ENCODE measurements at regions not wholly inside any gene's neighbourhood (a gene's known extent, or its start where the extent isn't known, plus 50 kb on each side); places are given as distances from the start of the nearest gene placed in this dataset.

GRCh38 chr1:56330391-56331026 lies 248.9 kb downstream of the PLPP3 start:
- Histone ChIP-seq H3K4ac (ENCODE audit: low read length) (no peak overlapping the region), H2BK5ac (ENCODE audit: low read length) (no peak overlapping the region), H3K36me3 (replicated peaks in 1 of 2; ENCODE audit: control insufficient read depth in 2 of 2, insufficient read depth in 2 of 2, low read length in 2 of 2) (no peaks in the 10 kb centered on the region), H3K79me1 (ENCODE audit: low read depth, low read length) (no peaks in the 10 kb centered on the region), H3K9me3 (replicated peaks in 1 of 2; ENCODE audit: control insufficient read depth in 2 of 2, insufficient read depth in 1 of 2, low read depth in 1 of 2, low read length in 2 of 2) (no peaks in the 10 kb centered on the region), H3K9ac (ENCODE audit: low read depth, low read length, poor library complexity) (no peak overlapping the region), H3K27ac (replicated peaks; ENCODE audit: low read length) (no peak overlapping the region), H3K4me1 (ENCODE audit: control insufficient read depth in 2 of 2, insufficient read depth in 1 of 2, low read depth in 1 of 2, low read length in 2 of 2) (peaks cover 6 to 7% of the 10 kb centered on the region in 2 donors), H4K8ac (ENCODE audit: low read depth, low read length) (no peak overlapping the region), H2BK12ac (ENCODE audit: low read length) (no peak overlapping the region), H3K4me3 (ENCODE audit: low read length in 2 of 2) (no peak overlapping the region), H2BK15ac (ENCODE audit: low read length) (no peak overlapping the region), H3K23ac (ENCODE audit: low read depth, low read length, poor library complexity) (no peak overlapping the region), H3K27me3 (ENCODE audit: control insufficient read depth in 3 of 3, insufficient read depth in 3 of 3, low read depth in 1 of 3, low read length in 3 of 3) (no peaks in the 10 kb centered on the region), H3K4me2 (ENCODE audit: insufficient read depth, low read length, poor library complexity, severe bottlenecking) (no peak overlapping the region), H2BK120ac (ENCODE audit: low read depth, low read length) (no peak overlapping the region), H3K18ac (ENCODE audit: low read length) (no peak overlapping the region), H2AFZ (ENCODE audit: low read length) (no peak overlapping the region), H2AK5ac (ENCODE audit: low read depth, low read length) (no peak overlapping the region), H3K14ac (ENCODE audit: low read length) (no peak overlapping the region), H4K91ac (ENCODE audit: low read depth, low read length, poor library complexity) (no peak overlapping the region)
- DNase-seq (ENCODE audit: low spot score): no peak
- WGBS, 2 donors (ENCODE audit: extremely low coverage in 2 of 2, insufficient read length in 2 of 2, insufficient replicate concordance in 1 of 2): no CpG with 5 or more reads among the region's 1 CpG

GRCh38 chr1:56329970-56330369 lies 249.4 kb downstream of the PLPP3 start:
- no CpG with 5 or more reads among the region's 1 CpG for WGBS, 2 donors (ENCODE audit: extremely low coverage in 2 of 2, insufficient read length in 2 of 2, insufficient replicate concordance in 1 of 2)
- H3K4me2 ChIP-seq (ENCODE audit: insufficient read depth, low read length, poor library complexity, severe bottlenecking): no peak overlapping the region
- no peak overlapping the region for H2BK15ac ChIP-seq (ENCODE audit: low read length)
- no peak overlapping the region for H3K9ac ChIP-seq (ENCODE audit: low read depth, low read length, poor library complexity)
- H3K23ac ChIP-seq (ENCODE audit: low read depth, low read length, poor library complexity): no peak overlapping the region
- no peak overlapping the region for H4K91ac ChIP-seq (ENCODE audit: low read depth, low read length, poor library complexity)
- H3K36me3 ChIP-seq (replicated peaks in 1 of 2; ENCODE audit: control insufficient read depth in 2 of 2, insufficient read depth in 2 of 2, low read length in 2 of 2): no peaks in the 10 kb centered on the region
- H3K4me1 ChIP-seq (ENCODE audit: control insufficient read depth in 2 of 2, insufficient read depth in 1 of 2, low read depth in 1 of 2, low read length in 2 of 2): peaks cover 6 to 7% of the 10 kb centered on the region in 2 donors
- H2BK12ac ChIP-seq (ENCODE audit: low read length): no peak overlapping the region
- no peak overlapping the region for H2AFZ ChIP-seq (ENCODE audit: low read length)
- no peak overlapping the region for H2BK120ac ChIP-seq (ENCODE audit: low read depth, low read length)
- H2BK5ac ChIP-seq (ENCODE audit: low read length): no peak overlapping the region
- H4K8ac ChIP-seq (ENCODE audit: low read depth, low read length): no peak overlapping the region
- H2AK5ac ChIP-seq (ENCODE audit: low read depth, low read length): no peak overlapping the region
- no peak for DNase-seq (ENCODE audit: low spot score)
- no peaks in the 10 kb centered on the region for H3K9me3 ChIP-seq (replicated peaks in 1 of 2; ENCODE audit: control insufficient read depth in 2 of 2, insufficient read depth in 1 of 2, low read depth in 1 of 2, low read length in 2 of 2)
- H3K27me3 ChIP-seq (ENCODE audit: control insufficient read depth in 3 of 3, insufficient read depth in 3 of 3, low read depth in 1 of 3, low read length in 3 of 3): no peaks in the 10 kb centered on the region
- no peaks in the 10 kb centered on the region for H3K79me1 ChIP-seq (ENCODE audit: low read depth, low read length)
- no peak overlapping the region for H3K18ac ChIP-seq (ENCODE audit: low read length)
- no peak overlapping the region for H3K14ac ChIP-seq (ENCODE audit: low read length)
- H3K4me3 ChIP-seq (ENCODE audit: low read length in 2 of 2): no peak overlapping the region
- H3K27ac ChIP-seq (replicated peaks; ENCODE audit: low read length): no peak overlapping the region
- no peak overlapping the region for H3K4ac ChIP-seq (ENCODE audit: low read length)

- no peak for DNase-seq (ENCODE audit: low spot score)
- no peaks in the 10 kb centered on the region for H3K36me3 ChIP-seq (replicated peaks in 1 of 2; ENCODE audit: control insufficient read depth in 2 of 2, insufficient read depth in 2 of 2, low read length in 2 of 2)
- no peak overlapping the region for H3K4ac ChIP-seq (ENCODE audit: low read length)
- H2BK120ac ChIP-seq (ENCODE audit: low read depth, low read length): no peak overlapping the region
- no peak overlapping the region for H2BK12ac ChIP-seq (ENCODE audit: low read length)
- no peaks in the 10 kb centered on the region for H3K79me1 ChIP-seq (ENCODE audit: low read depth, low read length)
- no peak overlapping the region for H2BK15ac ChIP-seq (ENCODE audit: low read length)
- peaks cover 6 to 9% of the 10 kb centered on the region in 2 donors for H3K4me1 ChIP-seq (ENCODE audit: control insufficient read depth in 2 of 2, insufficient read depth in 1 of 2, low read depth in 1 of 2, low read length in 2 of 2)
- H3K23ac ChIP-seq (ENCODE audit: low read depth, low read length, poor library complexity): no peak overlapping the region
- no peak overlapping the region for H3K4me3 ChIP-seq (ENCODE audit: low read length in 2 of 2)
- H2AK5ac ChIP-seq (ENCODE audit: low read depth, low read length): no peak overlapping the region
- no peak overlapping the region for H3K9ac ChIP-seq (ENCODE audit: low read depth, low read length, poor library complexity)
- H3K18ac ChIP-seq (ENCODE audit: low read length): no peak overlapping the region
- H3K27me3 ChIP-seq (ENCODE audit: control insufficient read depth in 3 of 3, insufficient read depth in 3 of 3, low read depth in 1 of 3, low read length in 3 of 3): no peaks in the 10 kb centered on the region
- H3K9me3 ChIP-seq (replicated peaks in 1 of 2; ENCODE audit: control insufficient read depth in 2 of 2, insufficient read depth in 1 of 2, low read depth in 1 of 2, low read length in 2 of 2): no peaks in the 10 kb centered on the region
- no peak overlapping the region for H3K14ac ChIP-seq (ENCODE audit: low read length)
- 94 to 100% methylated on average over 1 of the region's 1 CpG for WGBS, 2 donors (ENCODE audit: extremely low coverage in 2 of 2, insufficient read length in 2 of 2, insufficient replicate concordance in 1 of 2)
- H2AFZ ChIP-seq (ENCODE audit: low read length): no peak overlapping the region
- no peak overlapping the region for H3K27ac ChIP-seq (replicated peaks; ENCODE audit: low read length)
- H3K4me2 ChIP-seq (ENCODE audit: insufficient read depth, low read length, poor library complexity, severe bottlenecking): no peak overlapping the region
- H2BK5ac ChIP-seq (ENCODE audit: low read length): no peak overlapping the region
- no peak overlapping the region for H4K91ac ChIP-seq (ENCODE audit: low read depth, low read length, poor library complexity)
- H4K8ac ChIP-seq (ENCODE audit: low read depth, low read length): no peak overlapping the region
These were observed 252.2 kb downstream of the PLPP3 start for GRCh38 chr1:56327195-56327594.

- H2BK15ac ChIP-seq (ENCODE audit: low read length): no peak overlapping the region
- peaks cover 2 to 4% of the 10 kb centered on the region in 2 donors for H3K4me1 ChIP-seq (ENCODE audit: control insufficient read depth in 2 of 2, insufficient read depth in 1 of 2, low read depth in 1 of 2, low read length in 2 of 2)
- no CpG with 5 or more reads among the region's 3 CpGs for WGBS, 2 donors (ENCODE audit: extremely low coverage in 2 of 2, insufficient read length in 2 of 2, insufficient replicate concordance in 1 of 2)
- H3K23ac ChIP-seq (ENCODE audit: low read depth, low read length, poor library complexity): no peak overlapping the region
- no peak overlapping the region for H3K4me2 ChIP-seq (ENCODE audit: insufficient read depth, low read length, poor library complexity, severe bottlenecking)
- H2BK120ac ChIP-seq (ENCODE audit: low read depth, low read length): no peak overlapping the region
- no peak overlapping the region for H2AFZ ChIP-seq (ENCODE audit: low read length)
- no peak overlapping the region for H3K27ac ChIP-seq (replicated peaks; ENCODE audit: low read length)
- no peak for DNase-seq (ENCODE audit: low spot score)
- no peak overlapping the region for H3K4ac ChIP-seq (ENCODE audit: low read length)
- no peak overlapping the region for H2BK12ac ChIP-seq (ENCODE audit: low read length)
- no peaks in the 10 kb centered on the region for H3K27me3 ChIP-seq (ENCODE audit: control insufficient read depth in 3 of 3, insufficient read depth in 3 of 3, low read depth in 1 of 3, low read length in 3 of 3)
- no peak overlapping the region for H3K9ac ChIP-seq (ENCODE audit: low read depth, low read length, poor library complexity)
- H3K4me3 ChIP-seq (ENCODE audit: low read length in 2 of 2): no peak overlapping the region
- H4K91ac ChIP-seq (ENCODE audit: low read depth, low read length, poor library complexity): no peak overlapping the region
- H2BK5ac ChIP-seq (ENCODE audit: low read length): no peak overlapping the region
- H2AK5ac ChIP-seq (ENCODE audit: low read depth, low read length): no peak overlapping the region
- H3K14ac ChIP-seq (ENCODE audit: low read length): no peak overlapping the region
- H4K8ac ChIP-seq (ENCODE audit: low read depth, low read length): no peak overlapping the region
- no peaks in the 10 kb centered on the region for H3K36me3 ChIP-seq (replicated peaks in 1 of 2; ENCODE audit: control insufficient read depth in 2 of 2, insufficient read depth in 2 of 2, low read length in 2 of 2)
- H3K79me1 ChIP-seq (ENCODE audit: low read depth, low read length): no peaks in the 10 kb centered on the region
- no peak overlapping the region for H3K18ac ChIP-seq (ENCODE audit: low read length)
- no peaks in the 10 kb centered on the region for H3K9me3 ChIP-seq (replicated peaks in 1 of 2; ENCODE audit: control insufficient read depth in 2 of 2, insufficient read depth in 1 of 2, low read depth in 1 of 2, low read length in 2 of 2)
These were observed 253.3 kb downstream of the PLPP3 start for GRCh38 chr1:56326056-56326455.

All from neuronal stem cell (in vitro differentiated cells).